ENCODE measurements at regions not wholly inside any gene's neighbourhood (a gene's known extent, or its start where the extent isn't known, plus 50 kb on each side); places are given as distances from the start of the nearest gene placed in this dataset.

DNA sequence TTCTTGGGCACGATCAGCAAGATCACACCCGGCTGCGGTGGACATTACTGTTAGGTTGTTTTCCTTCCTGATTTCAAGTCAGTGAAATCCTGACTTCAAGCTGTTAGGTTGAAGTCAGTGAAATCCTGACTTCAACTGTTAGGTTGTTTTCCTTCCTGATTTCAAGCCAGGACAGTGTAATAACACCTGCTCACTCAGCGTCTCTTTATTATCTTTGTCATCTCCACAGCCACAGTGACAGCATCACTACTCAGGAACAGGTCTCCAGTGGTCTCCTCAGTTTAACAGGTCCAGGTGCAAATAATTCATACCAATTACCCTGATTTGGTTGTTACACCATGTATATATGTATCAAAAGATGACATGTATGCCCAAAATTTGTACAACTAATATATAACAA, 208.1 kb upstream of the REG3G start:
- no peaks in the 10 kb centered on the region; a peak in 1 of 5 replicates for H3K9me3 Mint-ChIP-seq
- H2BK5ac ChIP-seq (ENCODE audit: insufficient read length, low read length), result no peak overlapping the region
- H4K8ac ChIP-seq (replicated peaks; ENCODE audit: insufficient read length, low read depth, low read length), result no peak overlapping the region
- H3K56ac ChIP-seq (ENCODE audit: insufficient read length, low read depth, low read length), result no peak overlapping the region
- no peak overlapping the region for H3K4me3 Mint-ChIP-seq
- no peak overlapping the region for H3K27ac ChIP-seq (ENCODE audit: insufficient read length, low read depth, low read length)
- H3K18ac ChIP-seq (ENCODE audit: insufficient read length, low read depth, low read length), result no peak overlapping the region
- H2BK120ac ChIP-seq (ENCODE audit: low read depth, low read length, poor library complexity, severe bottlenecking), result no peak overlapping the region
- DNase-seq, result no peak
- no peak overlapping the region for H2BK12ac ChIP-seq (ENCODE audit: insufficient read length, low read depth, low read length)
- no peak overlapping the region for H3K9ac ChIP-seq (ENCODE audit: extremely low read depth, insufficient read length, low read length)
- no peak overlapping the region for H3K27ac Mint-ChIP-seq
- H2BK20ac ChIP-seq (ENCODE audit: low read depth, low read length, poor library complexity, severe bottlenecking), result no peak overlapping the region
- TF ChIP-seq, protein P1, sequence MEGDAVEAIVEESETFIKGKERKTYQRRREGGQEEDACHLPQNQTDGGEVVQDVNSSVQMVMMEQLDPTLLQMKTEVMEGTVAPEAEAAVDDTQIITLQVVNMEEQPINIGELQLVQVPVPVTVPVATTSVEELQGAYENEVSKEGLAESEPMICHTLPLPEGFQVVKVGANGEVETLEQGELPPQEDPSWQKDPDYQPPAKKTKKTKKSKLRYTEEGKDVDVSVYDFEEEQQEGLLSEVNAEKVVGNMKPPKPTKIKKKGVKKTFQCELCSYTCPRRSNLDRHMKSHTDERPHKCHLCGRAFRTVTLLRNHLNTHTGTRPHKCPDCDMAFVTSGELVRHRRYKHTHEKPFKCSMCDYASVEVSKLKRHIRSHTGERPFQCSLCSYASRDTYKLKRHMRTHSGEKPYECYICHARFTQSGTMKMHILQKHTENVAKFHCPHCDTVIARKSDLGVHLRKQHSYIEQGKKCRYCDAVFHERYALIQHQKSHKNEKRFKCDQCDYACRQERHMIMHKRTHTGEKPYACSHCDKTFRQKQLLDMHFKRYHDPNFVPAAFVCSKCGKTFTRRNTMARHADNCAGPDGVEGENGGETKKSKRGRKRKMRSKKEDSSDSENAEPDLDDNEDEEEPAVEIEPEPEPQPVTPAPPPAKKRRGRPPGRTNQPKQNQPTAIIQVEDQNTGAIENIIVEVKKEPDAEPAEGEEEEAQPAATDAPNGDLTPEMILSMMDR (conservative IDR thresholded peaks at IDR 0.05), result no peak
- no peak overlapping the region for H2AFZ ChIP-seq (ENCODE audit: low read length)
- no peak overlapping the region for H4K91ac ChIP-seq (ENCODE audit: insufficient read length, low read depth, low read length)
- H3K27me3 Mint-ChIP-seq (ENCODE audit: low read depth), result no peaks in the 10 kb centered on the region
- H3K4me2 ChIP-seq (ENCODE audit: insufficient read depth, insufficient read length, low read length), result no peak overlapping the region
- H3K27me3 ChIP-seq (ENCODE audit: insufficient read depth, low read length), result no peaks in the 10 kb centered on the region
- H3K79me2 ChIP-seq (ENCODE audit: insufficient read depth, low read length), result no peaks in the 10 kb centered on the region
- no CpG with 5 or more reads among the region's 4 CpGs for WGBS (ENCODE audit: extremely low coverage, insufficient read length, low lambda C conversion rate)
- H3K9me3 ChIP-seq (ENCODE audit: control insufficient read depth, low read depth, low read length), result no peaks in the 10 kb centered on the region
- H3K23me2 ChIP-seq (ENCODE audit: insufficient read length, low read depth, low read length, poor library complexity, severe bottlenecking), result no peaks in the 10 kb centered on the region
- no peak overlapping the region for H3K4ac ChIP-seq (ENCODE audit: low read depth, low read length)
- no peak overlapping the region for H3K23ac ChIP-seq (ENCODE audit: insufficient read length, low read depth, low read length)
- no peak overlapping the region for H3T11ph ChIP-seq (ENCODE audit: low read length)
- H4K20me1 ChIP-seq (ENCODE audit: control insufficient read depth, insufficient read depth, insufficient read length), result no peaks in the 10 kb centered on the region
- no peak overlapping the region for H2BK15ac ChIP-seq (ENCODE audit: low read depth, low read length)
- no peaks in the 10 kb centered on the region for H3K79me1 ChIP-seq (ENCODE audit: insufficient read depth, low read depth, low read length, poor library complexity, severe bottlenecking)
- H3K36me3 Mint-ChIP-seq (ENCODE audit: insufficient read depth in 1 of 3, low read depth in 3 of 3), result peaks cover 0 to 2% (median 0%) of the 10 kb centered on the region in 3 experiments; a peak in 1 of 7 replicates
- no peak overlapping the region for H4K5ac ChIP-seq (ENCODE audit: insufficient read length, low read depth, low read length)
- no peak overlapping the region for H3K14ac ChIP-seq (ENCODE audit: insufficient read depth, low read length)
- H2AK5ac ChIP-seq (ENCODE audit: insufficient read length, low read length), result no peak overlapping the region
- peaks cover 6% of the 10 kb centered on the region in 2 experiments; a peak in 3 of 4 replicates for H3K4me1 Mint-ChIP-seq
- H3K4me1 ChIP-seq (ENCODE audit: insufficient read depth, low read length), result no peaks in the 10 kb centered on the region

Measured in H9 (cell line).